GM21390 (cell line): ENCODE measurements at regions not wholly inside any gene's neighbourhood (a gene's known extent, or its start where the extent isn't known, plus 50 kb on each side); places are given as distances from the start of the nearest gene placed in this dataset.

Experiments
- ATAC-seq: cut with Tn5 transposase; IDR thresholded peaks from one replicate; pipeline ENCODE4 v1.9.1; 2021; ENCODE audit not compliant: unreplicated experiment

DNA sequence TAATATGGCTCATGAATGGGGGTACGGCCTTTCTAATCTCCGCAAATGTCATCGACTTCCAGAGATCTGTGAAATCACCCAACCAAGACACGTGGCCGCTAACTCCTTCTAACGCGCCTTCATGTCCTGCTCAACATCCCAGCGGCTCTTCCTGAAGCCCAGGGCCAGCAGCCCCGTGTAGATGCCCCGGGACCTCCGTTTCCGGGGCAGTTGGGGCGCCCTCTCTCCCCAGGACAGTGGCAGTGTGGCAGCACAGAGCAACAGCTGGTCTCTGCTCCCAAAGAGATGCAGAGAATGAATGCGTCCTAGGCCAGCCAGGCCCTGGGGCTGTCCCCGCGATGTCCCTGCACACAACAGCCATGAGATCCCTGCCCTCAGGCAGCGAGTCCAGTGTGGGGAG is 153.5 kb downstream of the RBFOX3 start:
- ATAC-seq: no peak

GRCh38 chr17:79455636-79456035 is 155.2 kb downstream of the RBFOX3 start:
- no peak for ATAC-seq

DNA sequence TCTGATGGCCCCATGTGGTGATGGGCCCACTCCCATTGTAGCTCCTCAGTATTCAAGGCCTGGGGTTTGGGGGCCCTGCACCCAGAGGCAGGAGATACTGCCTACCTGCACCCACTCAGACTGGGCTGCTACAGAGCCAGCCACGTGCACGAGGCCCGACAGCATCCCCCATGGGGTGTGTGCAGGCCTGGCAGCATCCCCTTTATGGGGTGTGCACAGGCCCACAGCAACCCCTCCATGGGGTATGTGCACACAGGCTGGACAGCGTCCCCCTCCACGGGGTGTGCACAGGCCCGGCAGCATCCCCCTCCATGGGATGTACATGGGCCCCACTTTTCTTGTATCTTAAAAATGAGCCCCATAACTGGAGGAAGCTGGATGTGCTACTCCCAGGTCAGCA is 156.0 kb downstream of the RBFOX3 start:
- ATAC-seq: no peak

DNA sequence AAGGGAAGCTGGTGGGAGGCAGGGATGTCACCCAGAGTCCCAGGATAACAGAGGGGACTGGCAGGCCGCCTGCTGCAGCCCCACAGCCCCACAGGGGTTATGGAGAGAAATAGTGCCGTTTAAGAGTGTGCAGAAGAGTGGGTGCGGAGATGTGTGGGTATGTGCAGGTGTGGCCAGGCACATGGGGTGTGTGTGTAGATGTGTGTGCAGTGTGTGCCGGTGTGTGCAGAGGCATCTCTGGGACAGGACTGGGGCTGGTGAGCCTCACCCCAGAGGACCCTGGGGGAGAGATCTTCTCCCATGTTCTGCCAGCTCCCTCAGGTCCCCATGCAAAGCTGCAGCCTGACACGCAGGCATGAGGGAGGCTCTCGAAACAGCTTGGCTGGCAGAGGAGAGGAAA is 157.4 kb downstream of the RBFOX3 start:
- no peak for ATAC-seq

DNA sequence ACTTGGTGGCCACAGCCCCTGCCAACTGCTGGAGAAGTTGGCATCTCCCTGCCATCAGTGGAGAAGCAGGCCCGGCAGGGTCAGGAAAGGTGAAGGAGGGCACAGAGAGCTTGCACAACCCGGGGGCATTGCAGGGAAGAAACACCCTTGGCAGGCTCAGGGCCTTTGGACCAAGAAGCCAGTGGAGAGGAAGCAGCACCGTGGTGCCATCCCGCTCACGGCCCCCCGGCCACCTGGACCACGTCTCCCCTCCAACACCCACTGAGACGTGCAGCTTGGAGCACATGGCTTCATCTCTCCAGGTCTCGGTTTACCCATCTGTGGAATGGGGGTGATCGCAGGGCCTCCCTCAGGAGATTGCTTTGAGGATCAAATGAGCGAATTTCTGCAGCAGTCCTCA is 158.1 kb downstream of the RBFOX3 start:
- no peak for ATAC-seq

DNA sequence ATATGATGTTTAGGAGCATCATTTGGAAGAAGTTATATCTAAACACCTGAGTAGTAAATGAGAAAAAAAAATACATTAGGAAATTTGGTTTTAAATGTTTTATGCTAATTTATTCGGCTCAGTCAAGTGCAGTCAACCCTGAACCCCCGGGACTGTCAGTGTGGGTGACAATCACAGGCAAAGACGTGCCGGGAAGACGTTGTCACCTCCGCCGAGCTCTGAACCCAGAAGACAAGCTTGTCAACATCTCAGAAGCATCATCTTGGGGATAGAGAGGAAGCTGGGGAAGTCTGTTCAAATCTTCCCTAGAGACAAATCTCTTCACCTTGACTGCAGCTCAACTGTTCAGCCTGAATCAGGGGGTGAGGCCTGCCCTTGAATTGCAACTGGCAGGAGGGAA is 159.7 kb downstream of the RBFOX3 start:
- no peak for ATAC-seq

DNA sequence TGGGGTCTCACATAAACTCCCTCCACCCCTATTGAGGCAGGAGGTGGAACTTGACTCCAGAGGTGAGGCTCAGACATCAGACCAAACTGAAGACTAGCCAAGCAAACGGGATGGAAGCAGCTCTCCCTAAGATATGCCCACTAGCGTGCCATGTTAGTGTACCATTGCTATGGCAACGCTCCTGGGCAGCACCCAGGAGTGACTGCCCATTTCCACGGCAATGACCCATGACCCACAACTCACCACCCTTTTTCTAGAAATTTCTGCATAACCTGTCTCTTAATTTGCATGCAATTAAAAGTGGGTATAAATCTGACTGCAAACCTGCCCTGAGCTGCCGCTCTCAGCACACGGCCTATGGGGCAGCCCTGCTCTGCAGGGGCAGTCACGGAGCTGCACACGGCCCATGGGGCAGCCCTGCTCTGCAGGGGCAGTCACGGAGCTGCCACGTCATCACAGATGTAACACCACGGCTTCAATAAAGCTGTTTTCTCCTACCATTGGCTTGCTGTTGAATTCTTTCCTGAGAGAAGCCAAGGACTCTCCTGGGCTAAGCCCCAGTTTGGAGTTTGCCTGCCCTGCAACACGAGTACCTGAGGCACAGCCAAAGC is 164.3 kb downstream of the RBFOX3 start:
- no peak for ATAC-seq

DNA sequence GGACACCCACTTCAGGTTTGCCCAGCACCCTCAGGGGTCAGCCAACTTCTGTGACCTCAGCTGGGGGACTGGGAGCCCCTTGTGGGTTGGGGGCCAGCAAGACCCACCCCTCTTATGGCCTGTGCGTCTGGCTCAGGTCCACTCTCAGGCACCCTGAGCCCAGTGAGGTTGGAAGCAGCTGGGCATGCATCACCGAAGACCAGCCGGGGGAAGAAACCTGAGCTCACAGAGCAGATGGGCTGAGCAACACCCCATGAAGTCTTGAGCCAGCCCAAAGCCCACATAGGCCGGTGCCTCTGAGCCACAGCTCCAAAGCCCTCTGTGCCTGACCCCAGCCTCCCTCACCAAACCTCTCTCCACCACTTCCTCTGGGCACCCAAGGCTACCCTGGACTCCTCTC is 166.7 kb downstream of the RBFOX3 start:
- no peak for ATAC-seq

DNA sequence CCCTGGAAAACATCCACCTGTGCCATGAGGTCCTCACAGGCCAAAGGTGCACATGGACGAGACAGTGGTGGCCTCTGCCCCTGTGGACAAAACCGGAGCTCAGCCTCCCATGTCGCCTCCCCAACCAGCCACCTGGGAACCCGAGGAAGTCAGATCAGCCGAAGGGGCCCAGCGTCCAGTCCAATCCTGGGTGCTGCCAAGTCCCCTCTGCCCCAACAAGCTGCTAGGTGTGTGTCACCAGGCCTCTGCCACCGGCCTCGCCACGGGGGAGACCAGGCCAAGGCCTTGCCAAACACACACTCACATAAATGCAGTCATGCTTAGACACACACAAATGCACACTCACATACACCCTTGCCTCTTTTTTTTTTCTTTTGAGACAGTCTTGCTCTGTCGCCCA is 167.8 kb downstream of the RBFOX3 start:
- ATAC-seq: no peak

GRCh38 chr17:79441356-79442160 is 169.3 kb downstream of the RBFOX3 start:
- no peak for ATAC-seq

- ATAC-seq: no peak
Observed at GRCh38 chr17:79440251-79440650, 170.6 kb downstream of the RBFOX3 start.

DNA sequence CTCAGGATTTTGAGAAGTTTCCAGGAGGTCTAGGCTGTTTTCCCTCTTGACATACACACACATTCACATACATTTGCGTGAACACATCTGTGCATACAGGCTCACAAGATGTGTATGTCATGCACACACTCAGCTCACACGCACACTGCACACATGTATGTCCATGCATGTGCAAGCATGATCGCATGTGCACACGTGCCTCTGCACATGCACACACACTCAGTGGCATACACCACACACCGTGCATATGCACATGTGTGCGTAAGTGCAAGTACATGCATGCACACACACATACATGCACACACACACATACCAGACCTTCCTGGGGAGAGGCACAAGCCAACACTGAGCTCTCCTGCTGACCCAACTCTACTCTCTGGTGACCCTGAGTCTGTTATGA is 171.4 kb downstream of the RBFOX3 start:
- ATAC-seq: no peak

GRCh38 chr17:79438546-79439334 is 172.1 kb downstream of the RBFOX3 start:
- no peak for ATAC-seq

DNA sequence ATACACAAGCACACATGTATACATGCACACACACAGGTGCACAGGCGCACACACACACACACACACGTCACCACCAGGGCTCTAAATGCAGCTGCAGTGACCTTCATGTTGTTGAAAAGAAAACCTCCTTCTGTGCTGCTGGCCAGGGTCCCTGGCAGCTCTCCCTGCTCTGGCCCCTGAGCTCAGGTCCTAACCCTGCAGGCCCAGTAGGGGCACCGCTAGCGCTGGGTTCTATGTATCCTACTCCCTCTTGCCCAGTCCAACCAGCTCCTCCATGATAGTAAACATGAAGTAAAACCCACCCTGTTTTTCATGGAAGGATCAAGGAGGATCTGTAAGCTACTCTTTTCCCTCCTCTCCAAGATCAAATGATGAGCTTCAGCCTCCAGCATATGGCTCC is 172.8 kb downstream of the RBFOX3 start:
- ATAC-seq: no peak

DNA sequence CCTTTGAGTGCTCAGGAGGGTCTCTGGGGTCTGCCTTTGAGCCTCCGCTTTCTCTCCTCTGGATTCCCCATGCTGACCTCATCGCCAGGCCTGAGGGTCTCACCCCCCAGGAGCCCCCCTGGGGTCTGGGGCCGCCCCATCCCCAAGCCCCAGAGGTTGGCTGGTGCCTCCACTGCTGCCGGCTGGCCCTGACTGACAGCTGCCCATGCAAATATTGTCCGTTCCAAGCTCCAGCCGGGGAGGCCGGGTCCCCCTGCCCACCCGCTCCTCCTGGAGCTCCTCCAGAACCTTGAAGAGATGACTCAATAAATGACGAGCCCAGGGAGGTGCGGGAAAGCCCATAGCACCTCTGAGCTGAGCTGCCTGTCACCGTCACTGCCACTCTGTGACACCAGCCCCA is 173.8 kb downstream of the RBFOX3 start:
- no peak for ATAC-seq

DNA sequence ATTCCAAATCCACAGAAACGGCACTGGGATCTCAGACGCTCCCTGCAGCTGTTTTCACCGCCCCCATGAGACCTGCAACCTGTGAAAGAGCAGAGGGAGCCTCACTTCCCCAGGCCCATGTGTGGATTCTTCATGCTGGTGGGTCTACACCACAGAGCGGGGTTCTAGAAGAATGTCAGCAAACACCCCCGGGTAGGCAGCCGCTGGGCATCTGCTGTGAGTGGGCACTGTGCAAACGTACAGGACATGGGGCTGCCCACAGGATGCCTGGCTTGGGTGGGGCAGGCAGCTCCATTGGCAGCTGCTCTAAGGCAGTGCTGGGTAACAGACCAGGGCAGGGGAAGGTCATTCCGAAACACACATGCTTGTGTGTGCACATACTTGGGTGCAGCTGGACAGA is 174.9 kb downstream of the RBFOX3 start:
- no peak for ATAC-seq

DNA sequence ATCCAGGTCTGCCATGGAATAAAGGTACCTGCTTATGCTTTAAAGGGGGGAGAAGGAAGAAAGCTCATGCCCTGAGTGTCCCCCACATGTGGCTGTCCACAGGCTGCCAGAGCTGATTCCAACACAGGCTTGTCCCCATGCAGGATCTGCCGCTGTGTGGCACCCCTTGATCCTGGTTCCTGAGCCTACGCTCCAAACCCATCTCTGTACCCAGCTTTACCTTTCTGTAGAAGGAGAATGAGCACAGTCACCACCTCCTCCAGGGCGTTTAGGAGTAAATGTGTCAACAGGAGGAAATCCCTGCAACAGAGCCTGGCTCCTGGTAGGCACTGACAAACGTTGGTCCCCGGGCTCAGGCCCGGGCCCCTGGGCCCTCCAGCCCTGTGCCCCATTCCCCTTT is 175.6 kb downstream of the RBFOX3 start:
- ATAC-seq: no peak

DNA sequence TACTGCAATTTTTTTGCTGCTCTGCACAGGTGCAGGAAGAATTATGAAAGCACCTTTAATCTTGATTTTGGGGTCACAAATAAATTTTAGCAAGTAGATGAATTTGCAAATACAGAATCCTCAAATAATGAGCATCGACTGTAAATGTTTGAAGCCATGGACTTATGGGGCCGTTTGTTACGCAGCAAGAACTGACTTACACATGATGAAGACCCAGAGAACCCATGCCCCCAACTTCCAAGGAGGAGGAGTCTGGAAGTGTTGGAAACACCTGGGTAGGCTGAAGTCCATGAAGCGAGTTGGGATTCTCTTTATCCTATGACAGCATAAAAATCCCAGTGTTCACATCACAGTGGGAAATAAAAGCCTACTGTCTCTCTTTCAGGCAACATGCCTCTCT is 176.6 kb downstream of the RBFOX3 start:
- no peak for ATAC-seq

DNA sequence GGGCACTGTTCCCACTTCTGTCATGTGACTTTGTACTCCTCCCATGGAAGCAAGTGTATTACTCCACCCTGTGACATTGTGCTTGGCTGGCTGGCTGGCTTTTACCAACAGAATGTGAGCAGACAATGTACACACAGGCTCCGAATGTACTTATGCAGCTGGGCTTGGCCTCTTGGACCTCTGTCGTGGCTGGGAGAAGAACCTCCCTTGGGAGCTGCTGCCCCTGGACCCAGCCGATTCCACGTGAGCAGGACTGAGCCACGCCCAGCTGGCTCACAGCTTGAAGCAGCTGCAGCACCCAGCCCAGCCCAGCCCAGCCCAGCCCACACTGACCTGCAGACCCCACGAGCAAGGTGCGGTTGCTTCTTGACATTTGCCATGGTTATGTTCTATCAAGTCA is 177.5 kb downstream of the RBFOX3 start:
- no peak for ATAC-seq

DNA sequence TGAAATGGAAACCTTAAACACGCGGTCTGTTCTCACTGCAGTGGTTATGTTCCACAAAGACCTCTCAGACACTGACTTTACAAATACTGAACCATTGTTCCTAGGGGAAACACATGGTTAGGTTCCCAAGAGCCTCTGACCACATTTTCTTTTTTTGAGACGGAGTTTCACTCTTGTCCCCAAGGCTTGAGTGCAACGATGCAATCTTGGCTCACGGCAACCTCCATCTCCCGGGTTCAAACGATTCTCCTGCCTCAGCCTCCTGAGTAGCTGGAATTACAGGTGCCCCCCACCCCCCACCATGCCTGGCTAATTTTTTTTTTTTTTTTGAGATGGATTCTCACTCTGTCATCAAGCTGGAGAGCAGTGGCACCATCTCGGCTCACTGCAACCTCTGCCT is 179.7 kb downstream of the RBFOX3 start:
- no peak for ATAC-seq

DNA sequence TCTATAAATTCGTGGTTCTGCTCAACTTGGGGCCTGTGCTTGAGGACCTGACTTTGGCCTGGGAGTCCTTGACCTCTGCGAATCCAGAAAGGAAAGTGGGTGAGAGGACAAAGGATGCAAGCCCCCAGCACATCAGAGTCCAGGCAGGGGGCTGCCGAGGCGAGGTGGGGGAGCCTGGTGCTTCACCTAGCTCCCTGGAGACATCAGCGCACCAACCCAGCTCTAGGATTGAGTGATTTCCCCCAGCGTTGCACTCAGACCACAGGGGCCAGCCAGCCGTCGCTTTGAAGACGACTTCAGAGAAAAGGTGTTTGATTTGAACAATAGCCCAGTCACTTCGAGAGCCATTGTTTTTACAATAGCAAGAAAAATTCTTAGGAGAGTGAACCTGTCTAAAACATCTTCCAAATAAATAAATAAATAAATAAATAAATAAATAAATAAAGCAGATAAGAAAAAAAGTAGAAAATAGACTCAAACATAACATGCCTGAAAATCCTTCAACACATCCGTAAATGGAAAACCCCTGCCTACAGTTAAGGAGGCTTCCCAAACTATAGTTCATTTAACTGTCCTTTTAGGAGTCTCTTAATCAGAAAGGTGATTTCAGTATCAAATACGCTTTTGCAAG is 180.9 kb downstream of the RBFOX3 start:
- ATAC-seq: no peak

DNA sequence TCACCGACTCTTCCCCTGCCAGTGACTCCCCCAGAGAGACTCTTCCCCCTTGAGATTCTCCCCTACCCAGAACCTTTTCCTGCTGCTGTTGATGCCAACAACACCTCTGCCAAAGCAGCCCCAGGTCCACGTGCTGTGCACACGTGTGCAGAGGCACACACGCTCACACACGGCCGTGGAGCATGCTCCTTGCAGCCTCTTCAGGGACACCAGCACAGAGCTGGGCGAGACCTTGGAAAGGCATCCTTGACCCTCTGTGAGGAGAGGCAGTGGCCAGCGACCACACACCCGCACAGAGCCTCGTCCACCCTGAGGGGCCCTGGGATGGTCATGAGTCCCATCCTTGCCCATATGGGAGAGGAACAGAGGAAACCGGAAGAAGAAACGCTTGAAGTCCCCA is 181.9 kb downstream of the RBFOX3 start:
- no peak for ATAC-seq
